Skeletal muscle tissue (tissue), 3 donors: ENCODE measurements at regions not wholly inside any gene's neighbourhood (a gene's known extent, or its start where the extent isn't known, plus 50 kb on each side); places are given as distances from the start of the nearest gene placed in this dataset.

Source experiments
- H3K27ac ChIP-seq: one replicate; pipeline ENCODE4 v1.7.0; 2013; ENCODE audit warnings: mild to moderate bottlenecking, low read depth, low read length, inconsistent platforms
- H3K27me3 ChIP-seq, 3 donors: one replicate each; pipeline ENCODE4 v1.7.0; 2013; ENCODE audit warnings: low read length in 3 of 3; ENCODE audit not compliant: control insufficient read depth in 3 of 3, insufficient read depth in 3 of 3
- H3K36me3 ChIP-seq, 3 donors: one replicate each; pipeline ENCODE4 v1.7.0; 2013; ENCODE audit warnings: low read length in 3 of 3; ENCODE audit not compliant: control insufficient read depth in 3 of 3, insufficient read depth in 3 of 3
- H3K4me1 ChIP-seq, 3 donors: one replicate each; pipeline ENCODE4 v1.7.0; 2013; ENCODE audit warnings: low read length in 3 of 3, mild to moderate bottlenecking in 3 of 3; ENCODE audit not compliant: control insufficient read depth in 3 of 3, insufficient read depth in 3 of 3
- H3K4me3 ChIP-seq, 3 donors: one replicate each; pipeline ENCODE4 v1.7.0; 2013; ENCODE audit warnings: low read length in 3 of 3
- H3K9ac ChIP-seq, 3 donors: one replicate each; pipeline ENCODE4 v1.7.0; 2013; ENCODE audit warnings: low read length in 3 of 3, mild to moderate bottlenecking in 3 of 3, moderate library complexity in 2 of 3, low read depth in 1 of 3
- H3K9me3 ChIP-seq, 3 donors: one replicate each; pipeline ENCODE4 v1.7.0; 2013; ENCODE audit warnings: low read length in 3 of 3; ENCODE audit not compliant: control insufficient read depth in 3 of 3
- donor health status: Osteomylitis.

- H3K27ac ChIP-seq = no peak overlapping the region
- H3K36me3 ChIP-seq = no peaks in the 10 kb centered on the region
- no peak overlapping the region for H3K9ac ChIP-seq
- H3K4me1 ChIP-seq = no peaks in the 10 kb centered on the region
- H3K4me3 ChIP-seq = no peak overlapping the region
- H3K9me3 ChIP-seq = no peaks in the 10 kb centered on the region
- H3K27me3 ChIP-seq = no peaks in the 10 kb centered on the region
Measured at GRCh38 chr11:105553025-105553424, 56.8 kb upstream of the GRIA4 start.

GRCh38 chr11:105548359-105548758 lies 61.5 kb upstream of the GRIA4 start:
- no peak overlapping the region for H3K27ac ChIP-seq
- no peaks in the 10 kb centered on the region for H3K4me1 ChIP-seq
- no peak overlapping the region for H3K9ac ChIP-seq
- H3K36me3 ChIP-seq = no peaks in the 10 kb centered on the region
- no peaks in the 10 kb centered on the region for H3K9me3 ChIP-seq
- H3K4me3 ChIP-seq = no peak overlapping the region
- H3K27me3 ChIP-seq = no peaks in the 10 kb centered on the region

GRCh38 chr11:105538588-105538987 lies 71.3 kb upstream of the GRIA4 start:
- no peak overlapping the region for H3K4me3 ChIP-seq
- no peaks in the 10 kb centered on the region for H3K4me1 ChIP-seq
- H3K27me3 ChIP-seq = no peaks in the 10 kb centered on the region
- H3K9me3 ChIP-seq = no peaks in the 10 kb centered on the region
- no peak overlapping the region for H3K9ac ChIP-seq
- H3K36me3 ChIP-seq = no peaks in the 10 kb centered on the region
- no peak overlapping the region for H3K27ac ChIP-seq

GRCh38 chr11:105537531-105537930 lies 72.3 kb upstream of the GRIA4 start:
- no peaks in the 10 kb centered on the region for H3K4me1 ChIP-seq
- H3K4me3 ChIP-seq = no peak overlapping the region
- H3K27ac ChIP-seq = no peak overlapping the region
- H3K36me3 ChIP-seq = no peaks in the 10 kb centered on the region
- no peaks in the 10 kb centered on the region for H3K27me3 ChIP-seq
- no peak overlapping the region for H3K9ac ChIP-seq
- no peaks in the 10 kb centered on the region for H3K9me3 ChIP-seq

GRCh38 chr11:105524286-105524685 lies 85.6 kb upstream of the GRIA4 start:
- Histone ChIP-seq H3K4me1 (no peaks in the 10 kb centered on the region), H3K9me3 (no peaks in the 10 kb centered on the region), H3K27ac (no peak overlapping the region), H3K36me3 (no peaks in the 10 kb centered on the region), H3K9ac (no peak overlapping the region), H3K4me3 (no peak overlapping the region), H3K27me3 (no peaks in the 10 kb centered on the region)

- no peak overlapping the region for H3K27ac ChIP-seq
Measured at GRCh38 chr11:105520706-105521345, 89.0 kb upstream of the GRIA4 start.

GRCh38 chr11:105507496-105508254 lies 102.2 kb upstream of the GRIA4 start:
- no peak overlapping the region for H3K4me3 ChIP-seq
- H3K36me3 ChIP-seq = no peaks in the 10 kb centered on the region
- no peaks in the 10 kb centered on the region for H3K27me3 ChIP-seq
- H3K9me3 ChIP-seq = no peaks in the 10 kb centered on the region
- H3K9ac ChIP-seq = no peak overlapping the region
- no peaks in the 10 kb centered on the region for H3K4me1 ChIP-seq
- H3K27ac ChIP-seq = no peak overlapping the region

More at GRCh38 chr11:105520706-105521345, 89.0 kb upstream of the GRIA4 start:
- no peaks in the 10 kb centered on the region for H3K4me1 ChIP-seq
- H3K9me3 ChIP-seq = no peaks in the 10 kb centered on the region
- H3K27me3 ChIP-seq = no peaks in the 10 kb centered on the region
- H3K36me3 ChIP-seq = no peaks in the 10 kb centered on the region
- no peak overlapping the region for H3K4me3 ChIP-seq
- H3K9ac ChIP-seq = no peak overlapping the region

- Histone ChIP-seq H3K27ac (no peak overlapping the region), H3K9me3 (no peaks in the 10 kb centered on the region), H3K9ac (no peak overlapping the region), H3K36me3 (no peaks in the 10 kb centered on the region), H3K27me3 (no peaks in the 10 kb centered on the region), H3K4me1 (no peaks in the 10 kb centered on the region), H3K4me3 (no peak overlapping the region)
Measured at GRCh38 chr11:105492010-105492409, 117.9 kb upstream of the GRIA4 start.

- Histone ChIP-seq H3K4me3 (no peak overlapping the region), H3K9ac (no peak overlapping the region), H3K36me3 (no peaks in the 10 kb centered on the region), H3K27me3 (no peaks in the 10 kb centered on the region), H3K27ac (no peak overlapping the region), H3K9me3 (no peaks in the 10 kb centered on the region), H3K4me1 (no peaks in the 10 kb centered on the region)
Measured at GRCh38 chr11:105491394-105491793, 118.5 kb upstream of the GRIA4 start.

GRCh38 chr11:105490333-105490732 lies 119.5 kb upstream of the GRIA4 start:
- H3K9ac ChIP-seq = no peak overlapping the region
- no peak overlapping the region for H3K4me3 ChIP-seq

More at GRCh38 chr11:105490333-105490732, 119.5 kb upstream of the GRIA4 start:
- no peaks in the 10 kb centered on the region for H3K9me3 ChIP-seq
- no peaks in the 10 kb centered on the region for H3K27me3 ChIP-seq
- H3K27ac ChIP-seq = no peak overlapping the region
- H3K4me1 ChIP-seq = no peaks in the 10 kb centered on the region
- no peaks in the 10 kb centered on the region for H3K36me3 ChIP-seq
